ENCODE measurements at regions not wholly inside any gene's neighbourhood (a gene's known extent, or its start where the extent isn't known, plus 50 kb on each side); places are given as distances from the start of the nearest gene placed in this dataset.

GRCh38 chr10:124231168-124232155, 138.1 kb upstream of the CHST15 start:
- Histone ChIP-seq H4K20me1 (ENCODE audit: insufficient read depth) (no peaks in the 10 kb centered on the region), H2AFZ (ENCODE audit: low read depth) (no peak overlapping the region), H3K79me2 (ENCODE audit: insufficient read depth, low read depth) (no peaks in the 10 kb centered on the region), H3K4me1 (ENCODE audit: low read depth, poor library complexity, severe bottlenecking) (no peaks in the 10 kb centered on the region), H3K4me2 (no peak overlapping the region), H3K27me3 (ENCODE audit: insufficient read depth, low read depth) (no peaks in the 10 kb centered on the region), H3K36me3 (ENCODE audit: insufficient read depth) (no peaks in the 10 kb centered on the region), H3K27ac (no peak overlapping the region), H3K9ac (no peak overlapping the region), H3K4me3 (IDR thresholded peaks at IDR 0.05; ENCODE audit: insufficient read depth, low read depth, low read length) (no peak overlapping the region)
- TF ChIP-seq, protein P1, sequence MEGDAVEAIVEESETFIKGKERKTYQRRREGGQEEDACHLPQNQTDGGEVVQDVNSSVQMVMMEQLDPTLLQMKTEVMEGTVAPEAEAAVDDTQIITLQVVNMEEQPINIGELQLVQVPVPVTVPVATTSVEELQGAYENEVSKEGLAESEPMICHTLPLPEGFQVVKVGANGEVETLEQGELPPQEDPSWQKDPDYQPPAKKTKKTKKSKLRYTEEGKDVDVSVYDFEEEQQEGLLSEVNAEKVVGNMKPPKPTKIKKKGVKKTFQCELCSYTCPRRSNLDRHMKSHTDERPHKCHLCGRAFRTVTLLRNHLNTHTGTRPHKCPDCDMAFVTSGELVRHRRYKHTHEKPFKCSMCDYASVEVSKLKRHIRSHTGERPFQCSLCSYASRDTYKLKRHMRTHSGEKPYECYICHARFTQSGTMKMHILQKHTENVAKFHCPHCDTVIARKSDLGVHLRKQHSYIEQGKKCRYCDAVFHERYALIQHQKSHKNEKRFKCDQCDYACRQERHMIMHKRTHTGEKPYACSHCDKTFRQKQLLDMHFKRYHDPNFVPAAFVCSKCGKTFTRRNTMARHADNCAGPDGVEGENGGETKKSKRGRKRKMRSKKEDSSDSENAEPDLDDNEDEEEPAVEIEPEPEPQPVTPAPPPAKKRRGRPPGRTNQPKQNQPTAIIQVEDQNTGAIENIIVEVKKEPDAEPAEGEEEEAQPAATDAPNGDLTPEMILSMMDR (conservative IDR thresholded peaks at IDR 0.05; ENCODE audit: low read depth, low read length) = no peak

GRCh38 chr10:124230635-124231167, 137.3 kb upstream of the CHST15 start:
- Histone ChIP-seq H3K27me3 (ENCODE audit: insufficient read depth, low read depth) (no peaks in the 10 kb centered on the region), H2AFZ (ENCODE audit: low read depth) (no peak overlapping the region), H3K79me2 (ENCODE audit: insufficient read depth, low read depth) (no peaks in the 10 kb centered on the region), H3K9ac (no peak overlapping the region), H3K4me2 (no peak overlapping the region), H3K36me3 (ENCODE audit: insufficient read depth) (no peaks in the 10 kb centered on the region), H4K20me1 (ENCODE audit: insufficient read depth) (no peaks in the 10 kb centered on the region), H3K4me3 (IDR thresholded peaks at IDR 0.05; ENCODE audit: insufficient read depth, low read depth, low read length) (no peak overlapping the region), H3K27ac (no peak overlapping the region), H3K4me1 (ENCODE audit: low read depth, poor library complexity, severe bottlenecking) (no peaks in the 10 kb centered on the region)
- TF ChIP-seq, protein P1 (conservative IDR thresholded peaks at IDR 0.05; ENCODE audit: low read depth, low read length) = no peak

DNA sequence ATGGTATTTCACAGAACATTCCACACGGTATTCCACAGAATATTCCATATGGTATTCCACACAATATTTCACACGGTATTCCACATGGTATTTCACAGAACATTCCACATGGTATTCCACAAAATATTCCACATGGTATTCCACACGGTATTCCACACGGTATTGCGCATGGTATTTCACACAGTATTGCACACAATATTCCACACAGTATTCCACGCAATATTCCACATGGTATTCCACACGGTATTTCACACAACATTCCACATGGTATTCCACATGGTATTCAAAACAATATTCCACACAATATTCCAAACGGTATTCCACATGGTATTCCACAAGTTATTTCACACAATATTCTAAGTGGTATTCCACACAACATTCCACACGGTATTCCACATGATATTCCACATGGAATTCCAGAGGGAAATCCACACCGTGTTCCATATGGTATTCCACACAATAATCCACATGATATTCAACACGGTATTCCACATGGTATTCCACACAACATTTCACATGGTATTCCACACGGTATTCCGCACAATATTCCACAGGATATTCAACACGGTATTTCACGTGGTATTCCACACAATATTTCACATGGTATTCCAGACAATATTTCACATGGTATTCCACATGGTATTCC, 136.7 kb upstream of the CHST15 start:
- TF ChIP-seq, protein P1 (conservative IDR thresholded peaks at IDR 0.05; ENCODE audit: low read depth, low read length) = no peak
- H3K79me2 ChIP-seq (ENCODE audit: insufficient read depth, low read depth) = no peaks in the 10 kb centered on the region
- H3K4me1 ChIP-seq (ENCODE audit: low read depth, poor library complexity, severe bottlenecking) = no peaks in the 10 kb centered on the region
- H2AFZ ChIP-seq (ENCODE audit: low read depth) = no peak overlapping the region
- H3K27me3 ChIP-seq (ENCODE audit: insufficient read depth, low read depth) = no peaks in the 10 kb centered on the region
- H3K4me3 ChIP-seq (IDR thresholded peaks at IDR 0.05; ENCODE audit: insufficient read depth, low read depth, low read length) = no peak overlapping the region
- H3K36me3 ChIP-seq (ENCODE audit: insufficient read depth) = no peaks in the 10 kb centered on the region
- H3K9ac ChIP-seq = no peak overlapping the region
- H4K20me1 ChIP-seq (ENCODE audit: insufficient read depth) = no peaks in the 10 kb centered on the region
- H3K4me2 ChIP-seq = no peak overlapping the region
- no peak overlapping the region for H3K27ac ChIP-seq

DNA sequence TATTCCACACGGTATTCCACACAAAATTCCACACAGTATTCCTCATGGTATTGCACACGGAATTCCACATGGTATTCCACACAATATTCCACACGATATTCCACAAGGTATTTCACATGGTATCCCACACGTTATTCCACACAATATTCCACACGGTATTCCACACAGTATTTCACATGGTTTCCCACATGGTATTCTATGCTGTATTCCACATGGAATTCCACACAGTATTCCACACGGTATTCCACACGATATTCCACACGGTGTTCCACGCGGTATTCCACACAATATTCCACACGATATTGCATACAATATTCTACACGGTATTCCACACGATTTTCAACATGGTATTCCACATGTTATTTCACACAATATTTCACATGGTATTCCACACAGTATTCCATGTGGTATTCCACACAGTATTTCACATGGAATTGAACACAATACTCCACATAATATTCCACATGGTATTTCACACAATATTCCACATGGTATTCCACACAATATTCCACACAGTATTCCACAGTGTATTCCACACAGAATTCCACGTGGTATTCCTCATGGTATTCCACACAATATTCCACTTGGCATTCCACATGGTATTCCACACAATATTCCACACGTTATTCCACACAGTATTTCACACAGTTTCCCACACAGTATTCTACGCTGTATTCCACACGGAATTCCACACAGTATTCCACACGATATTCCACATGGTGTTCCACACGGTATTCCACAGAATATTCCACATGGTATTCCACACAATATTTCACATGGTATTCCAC, 136.0 kb upstream of the CHST15 start:
- Histone ChIP-seq H3K27me3 (ENCODE audit: insufficient read depth, low read depth) (no peaks in the 10 kb centered on the region), H4K20me1 (ENCODE audit: insufficient read depth) (no peaks in the 10 kb centered on the region), H3K4me3 (IDR thresholded peaks at IDR 0.05; ENCODE audit: insufficient read depth, low read depth, low read length) (no peak overlapping the region), H3K4me1 (ENCODE audit: low read depth, poor library complexity, severe bottlenecking) (no peaks in the 10 kb centered on the region), H3K27ac (no peak overlapping the region), H2AFZ (ENCODE audit: low read depth) (no peak overlapping the region), H3K4me2 (no peak overlapping the region), H3K36me3 (ENCODE audit: insufficient read depth) (no peaks in the 10 kb centered on the region), H3K79me2 (ENCODE audit: insufficient read depth, low read depth) (no peaks in the 10 kb centered on the region), H3K9ac (no peak overlapping the region)
- TF ChIP-seq, protein P1 (conservative IDR thresholded peaks at IDR 0.05; ENCODE audit: low read depth, low read length) = no peak

Measured in KMS-11 (cell line).